Fibroblast of pulmonary artery (primary cell): ENCODE measurements at regions not wholly inside any gene's neighbourhood (a gene's known extent, or its start where the extent isn't known, plus 50 kb on each side); places are given as distances from the start of the nearest gene placed in this dataset.

ENCODE experiments used
- DNase-seq: peaks from one replicate; pipeline ENCODE4 v3.0.0-alpha.2; 2010; ENCODE audit warnings: low read depth
- H3K4me3 ChIP-seq: replicated peaks from 2 replicates; pipeline ENCODE4 v1.5.1; 2011; ENCODE audit warnings: low read depth, mild to moderate bottlenecking, control low read depth, low read length, moderate library complexity
- TF ChIP-seq, protein P1 (sequence below): IDR thresholded peaks from 2 replicates; pipeline ENCODE4 v1.5.1; 2011; ENCODE audit warnings: mild to moderate bottlenecking, control low read depth, low read length, inconsistent platforms; ENCODE audit errors: missing control alignments

DNA sequence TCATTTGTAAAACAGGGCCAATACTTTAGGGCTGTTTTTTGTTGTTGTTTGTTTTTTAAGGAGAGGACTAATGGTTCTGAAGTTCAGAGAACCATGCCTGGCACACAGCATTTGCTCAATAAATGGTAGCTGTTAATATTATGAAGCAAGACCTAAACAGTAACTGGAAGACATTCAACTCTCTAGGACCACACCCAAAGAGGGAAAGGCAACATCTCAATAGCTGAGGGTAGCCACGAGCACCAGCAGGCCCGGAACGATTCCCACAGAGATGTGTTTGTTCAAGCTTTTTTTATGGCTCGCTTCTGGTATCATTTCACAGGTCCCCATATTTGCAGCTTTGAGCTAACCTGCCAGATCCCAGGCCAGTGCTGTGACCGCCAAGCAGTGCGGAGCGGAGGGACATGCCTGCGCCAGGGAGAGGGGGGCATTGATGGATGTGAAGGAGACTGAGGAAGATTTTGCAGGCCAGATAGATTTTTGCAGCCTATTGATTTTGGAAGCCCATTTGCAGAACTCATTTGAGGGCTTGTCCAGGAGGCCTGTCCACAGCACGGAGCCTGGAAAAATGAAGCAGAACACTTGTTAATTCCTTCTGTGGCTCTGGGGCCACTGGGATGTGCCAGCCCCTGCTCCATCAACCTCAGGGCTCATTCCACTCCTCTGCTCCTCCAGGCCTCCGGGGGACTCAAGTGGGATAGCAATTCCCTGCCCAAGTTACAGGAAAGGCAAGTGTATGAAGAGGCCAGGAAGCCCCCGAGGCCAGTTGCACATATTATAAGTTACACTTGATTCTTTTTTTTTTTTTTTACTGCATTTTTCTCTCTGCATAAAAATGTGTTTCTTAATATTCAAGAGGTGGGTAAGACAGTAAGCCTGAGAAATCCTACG, 57.3 kb upstream of the FGFR2 start:
- no peak overlapping the region for H3K4me3 ChIP-seq
- no peak for DNase-seq
- TF ChIP-seq, protein P1, sequence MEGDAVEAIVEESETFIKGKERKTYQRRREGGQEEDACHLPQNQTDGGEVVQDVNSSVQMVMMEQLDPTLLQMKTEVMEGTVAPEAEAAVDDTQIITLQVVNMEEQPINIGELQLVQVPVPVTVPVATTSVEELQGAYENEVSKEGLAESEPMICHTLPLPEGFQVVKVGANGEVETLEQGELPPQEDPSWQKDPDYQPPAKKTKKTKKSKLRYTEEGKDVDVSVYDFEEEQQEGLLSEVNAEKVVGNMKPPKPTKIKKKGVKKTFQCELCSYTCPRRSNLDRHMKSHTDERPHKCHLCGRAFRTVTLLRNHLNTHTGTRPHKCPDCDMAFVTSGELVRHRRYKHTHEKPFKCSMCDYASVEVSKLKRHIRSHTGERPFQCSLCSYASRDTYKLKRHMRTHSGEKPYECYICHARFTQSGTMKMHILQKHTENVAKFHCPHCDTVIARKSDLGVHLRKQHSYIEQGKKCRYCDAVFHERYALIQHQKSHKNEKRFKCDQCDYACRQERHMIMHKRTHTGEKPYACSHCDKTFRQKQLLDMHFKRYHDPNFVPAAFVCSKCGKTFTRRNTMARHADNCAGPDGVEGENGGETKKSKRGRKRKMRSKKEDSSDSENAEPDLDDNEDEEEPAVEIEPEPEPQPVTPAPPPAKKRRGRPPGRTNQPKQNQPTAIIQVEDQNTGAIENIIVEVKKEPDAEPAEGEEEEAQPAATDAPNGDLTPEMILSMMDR, result no peak

DNA sequence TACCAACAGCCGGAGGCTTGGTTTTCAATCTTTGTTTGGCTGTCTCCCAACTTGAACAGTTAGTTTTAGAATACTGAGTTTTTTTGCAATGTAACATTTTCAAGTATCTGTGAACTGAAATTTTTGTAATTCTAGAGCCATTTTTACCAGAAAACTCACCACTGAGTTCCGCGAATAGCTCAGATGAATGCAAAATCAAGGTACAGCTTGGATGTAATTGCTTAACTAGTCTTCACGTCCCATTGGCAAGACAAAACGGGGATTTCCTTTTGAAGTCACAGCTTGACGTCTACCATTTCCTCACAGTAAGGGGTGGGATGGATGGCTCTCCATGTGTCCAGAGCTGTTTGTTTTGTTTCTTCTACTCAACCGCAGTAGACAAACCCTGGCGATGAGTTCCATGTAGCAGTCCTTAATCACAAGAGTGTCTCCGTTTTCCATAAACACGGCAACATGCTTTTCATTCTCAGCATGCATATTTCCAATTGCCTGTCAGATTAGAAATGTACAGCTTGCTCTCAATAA, 55.8 kb upstream of the FGFR2 start:
- H3K4me3 ChIP-seq, result no peak overlapping the region
- DNase-seq, result no peak
- TF ChIP-seq, protein P1, result no peak

DNA sequence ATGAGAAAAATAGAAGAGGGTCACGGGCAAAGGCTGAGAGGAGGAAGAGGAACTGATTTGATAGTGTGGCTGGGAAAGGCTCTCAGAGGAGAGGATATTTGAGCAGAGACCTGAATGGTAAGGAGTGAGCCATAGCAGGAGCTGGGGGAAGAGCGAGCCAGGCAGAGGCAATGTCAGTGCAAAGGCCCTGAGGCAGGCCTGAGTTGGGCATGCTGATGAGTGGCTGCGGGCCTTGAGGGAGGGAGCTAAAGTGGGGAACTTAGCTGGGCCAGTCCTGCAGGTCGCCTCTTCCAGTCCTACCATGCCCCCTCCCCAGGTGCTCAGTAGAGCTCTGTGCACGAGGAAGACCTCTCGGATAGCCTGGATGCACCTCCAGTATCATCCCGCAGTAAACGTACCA, 55.4 kb upstream of the FGFR2 start:
- no peak for DNase-seq
- TF ChIP-seq, protein P1, result no peak
- H3K4me3 ChIP-seq, result no peak overlapping the region

DNA sequence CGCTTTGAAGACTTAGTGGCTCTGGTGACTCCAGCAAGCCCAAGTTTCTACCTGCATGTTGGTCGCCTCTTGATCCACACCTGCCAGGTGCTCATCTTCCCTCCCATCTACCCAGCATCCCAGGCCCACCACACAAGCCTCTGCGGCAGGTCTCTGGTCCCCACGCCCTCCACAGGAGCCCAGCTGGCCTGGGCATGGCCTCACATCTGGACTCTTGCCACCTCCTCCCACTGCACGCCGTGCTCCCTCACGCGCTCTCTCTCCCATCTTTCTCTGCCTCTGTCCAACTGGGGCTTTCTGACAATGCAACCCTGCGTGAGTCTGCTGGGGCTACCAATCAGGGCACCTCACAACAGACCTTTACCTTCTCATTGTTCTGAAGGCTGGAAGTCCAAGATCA, 50.2 kb upstream of the FGFR2 start:
- no peak overlapping the region for H3K4me3 ChIP-seq
- no peak for DNase-seq
- TF ChIP-seq, protein P1, result no peak

DNA sequence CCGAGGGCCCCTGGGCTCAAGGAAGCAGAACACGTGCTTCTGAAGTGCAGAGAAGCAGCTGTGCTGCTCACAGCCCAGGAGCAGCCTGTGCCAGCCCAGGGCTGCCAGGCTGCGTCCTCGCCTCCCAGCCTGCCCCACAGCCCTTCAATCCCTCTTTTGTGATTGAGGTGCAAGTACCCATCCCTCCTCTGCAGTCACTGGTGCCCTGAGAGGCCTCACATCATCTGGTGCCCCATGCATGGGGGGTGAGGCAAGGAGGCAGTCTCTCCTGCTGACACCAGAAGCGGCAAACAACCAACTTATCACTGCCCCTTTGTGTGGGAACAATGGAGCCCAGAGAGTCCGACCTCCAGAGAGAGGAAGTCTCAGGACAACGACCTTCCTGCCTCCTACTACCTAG, 49.8 kb upstream of the FGFR2 start:
- H3K4me3 ChIP-seq, result no peak overlapping the region
- TF ChIP-seq, protein P1, result no peak
- DNase-seq, result no peak
